Spleen (tissue), 11 donors: ENCODE measurements at regions not wholly inside any gene's neighbourhood (a gene's known extent, or its start where the extent isn't known, plus 50 kb on each side); places are given as distances from the start of the nearest gene placed in this dataset.

ENCODE experiments used
- DNase-seq: peaks from one replicate; pipeline ENCODE4 v3.0.0-alpha.2; 2020
- H3K27ac ChIP-seq, 8 donors: fragments of 200-600 bp; sonication (generic) in 7 of 8; 1 replicate in 4 of 8; 2 replicates in 4 of 8; pipeline versions ENCODE4 v1.5.0 to v1.8.0; 2016 to 2021; ENCODE audit warnings: inconsistent platforms in 4 of 8, mild to moderate bottlenecking in 4 of 8, moderate library complexity in 1 of 8
- H3K27me3 ChIP-seq, 7 donors: fragments of 200-600 bp; sonication (generic) in 6 of 7; replicated peaks in 1 of 7; 1 replicate in 4 of 7; 2 replicates in 3 of 7; pipeline versions ENCODE4 v1.5.0 to v1.8.0; 2016 to 2021; ENCODE audit warnings: inconsistent platforms in 3 of 7, mild to moderate bottlenecking in 1 of 7
- H3K36me3 ChIP-seq, 6 donors: fragments of 200-600 bp; sonication (generic) in 5 of 6; 1 replicate in 4 of 6; 2 replicates in 2 of 6; pipeline versions ENCODE4 v1.5.0 to v1.8.0; 2016 to 2021; ENCODE audit warnings: inconsistent platforms in 2 of 6
- H3K4me1 ChIP-seq, 6 donors: fragments of 200-600 bp; sonication (generic) in 5 of 6; 1 replicate in 3 of 6; 2 replicates in 3 of 6; pipeline versions ENCODE4 v1.5.0 to v1.8.0; 2016 to 2021; ENCODE audit warnings: inconsistent platforms in 3 of 6
- H3K4me3 ChIP-seq, 8 donors: fragments of 200-600 bp; sonication (generic) in 7 of 8; 1 replicate in 4 of 8; 2 replicates in 4 of 8; pipeline versions ENCODE4 v1.5.0 to v1.8.0; 2016 to 2021; ENCODE audit warnings: inconsistent platforms in 4 of 8, mild to moderate bottlenecking in 4 of 8, moderate library complexity in 2 of 8
- H3K9me3 ChIP-seq, 8 donors: fragments of 200-600 bp; sonication (generic) in 7 of 8; 1 replicate in 4 of 8; 2 replicates in 4 of 8; pipeline versions ENCODE4 v1.5.0 to v1.8.0; 2016 to 2021; ENCODE audit warnings: inconsistent platforms in 4 of 8
- POLR2A ChIP-seq, 3 donors: fragments of 450-650 bp; IDR thresholded peaks; one replicate each; pipeline ENCODE4 v1.5.1; 2017; ENCODE audit warnings: antibody characterized with exemption in 3 of 3, mild to moderate bottlenecking in 1 of 3
- POLR2AphosphoS5 ChIP-seq, 3 donors: sonication (generic); formaldehyde crosslinking; IDR thresholded peaks; one replicate each; pipeline ENCODE4 v1.5.1; 2017; ENCODE audit warnings: antibody characterized with exemption in 3 of 3
- WGBS, 5 donors: extraction: QIAGEN DNeasy Blood & Tissue Kit in 3 of 5; methylation state at CpG; one replicate each; pipeline versions ENCODE4 v1.1.5 to v1.1.7; 2013 to 2018; 5-methylcytosine and 5-hydroxymethylcytosine counted together
- intact Hi-C: fragments of 100-400 bp; cut with DNase I; formaldehyde crosslinking; loops from one replicate; pipeline ENCODE4 v1.15.0; 2023; ENCODE audit warnings: low total_unique reads
- TF ChIP-seq, protein P1 (sequence below), 11 experiments: fragments of 200-600 bp in 7 of 11; fragments of 450-650 bp in 4 of 11; sonication (generic) in 4 of 11; IDR thresholded peaks in 8 of 11; conservative IDR thresholded peaks in 3 of 11; 1 replicate in 7 of 11; 2 replicates in 4 of 11; pipeline versions ENCODE4 v1.4.0 to v1.8.0; 2016 to 2021; ENCODE audit warnings: antibody characterized with exemption in 11 of 11, inconsistent platforms in 4 of 11, mild to moderate bottlenecking in 1 of 11
- donor health status: healthy with polysubstance abuse.
- donor health status: DM: no; HTN: no; CAD: no; lungs with moderate emphysema.
- donor health status: DM: no; HTN: no; CAD: no.
- donor health status: Bipolar disorder and iron deficiency.
- donor health status: healthy.
- donor health status: DM: no; HTN: no; CAD: no.
- donor health status: DM: yes; HTN: yes; CAD: no.

DNA sequence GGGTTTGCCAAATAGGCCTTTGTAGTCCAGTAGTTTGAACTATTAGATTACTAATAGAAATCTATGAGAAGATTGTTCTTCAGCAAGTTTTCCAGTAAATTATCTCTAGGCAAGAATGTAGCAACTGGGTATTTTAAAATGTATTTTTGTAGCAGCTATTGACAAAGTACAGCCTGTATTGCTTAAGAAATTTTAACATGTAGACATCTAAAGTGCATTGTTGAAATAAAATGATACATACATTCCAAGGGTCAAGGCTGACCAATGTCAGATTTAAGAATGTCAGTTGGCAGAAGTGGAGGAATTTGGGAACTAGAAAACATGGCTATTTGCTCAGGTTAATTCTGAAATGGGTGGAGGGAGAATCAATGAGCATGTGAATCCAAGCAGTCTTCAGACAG is 57.5 kb upstream of the ZSWIM6 start:
- Histone ChIP-seq H3K27ac (peak overlapping the region in 4 of 8 donors; percentile 78 to 85 (median 83)), H3K9me3 (no peaks in the 10 kb centered on the region), H3K36me3 (no peaks in the 10 kb centered on the region), H3K4me3 (no peak overlapping the region), H3K4me1 (peaks cover 0 to 50% (median 28%) of the 10 kb centered on the region in 6 donors), H3K27me3 (no peaks in the 10 kb centered on the region)
- intact Hi-C loops: no loop called here
- DNase-seq: no peak
- TF ChIP-seq POLR2A (IDR thresholded peaks at IDR 0.05): no peak
- TF ChIP-seq POLR2AphosphoS5 (IDR thresholded peaks at IDR 0.05): no peak
- TF ChIP-seq, protein P1, sequence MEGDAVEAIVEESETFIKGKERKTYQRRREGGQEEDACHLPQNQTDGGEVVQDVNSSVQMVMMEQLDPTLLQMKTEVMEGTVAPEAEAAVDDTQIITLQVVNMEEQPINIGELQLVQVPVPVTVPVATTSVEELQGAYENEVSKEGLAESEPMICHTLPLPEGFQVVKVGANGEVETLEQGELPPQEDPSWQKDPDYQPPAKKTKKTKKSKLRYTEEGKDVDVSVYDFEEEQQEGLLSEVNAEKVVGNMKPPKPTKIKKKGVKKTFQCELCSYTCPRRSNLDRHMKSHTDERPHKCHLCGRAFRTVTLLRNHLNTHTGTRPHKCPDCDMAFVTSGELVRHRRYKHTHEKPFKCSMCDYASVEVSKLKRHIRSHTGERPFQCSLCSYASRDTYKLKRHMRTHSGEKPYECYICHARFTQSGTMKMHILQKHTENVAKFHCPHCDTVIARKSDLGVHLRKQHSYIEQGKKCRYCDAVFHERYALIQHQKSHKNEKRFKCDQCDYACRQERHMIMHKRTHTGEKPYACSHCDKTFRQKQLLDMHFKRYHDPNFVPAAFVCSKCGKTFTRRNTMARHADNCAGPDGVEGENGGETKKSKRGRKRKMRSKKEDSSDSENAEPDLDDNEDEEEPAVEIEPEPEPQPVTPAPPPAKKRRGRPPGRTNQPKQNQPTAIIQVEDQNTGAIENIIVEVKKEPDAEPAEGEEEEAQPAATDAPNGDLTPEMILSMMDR (IDR thresholded peaks at IDR 0.05 in 8 of 11, conservative IDR thresholded peaks at IDR 0.05 in 3 of 11): no peak

- H3K27ac ChIP-seq: peak overlapping the region in 7 of 8 donors; percentile 36 to 85 (median 78)
These were observed 56.2 kb upstream of the ZSWIM6 start for GRCh38 chr5:61275841-61276240.

DNA sequence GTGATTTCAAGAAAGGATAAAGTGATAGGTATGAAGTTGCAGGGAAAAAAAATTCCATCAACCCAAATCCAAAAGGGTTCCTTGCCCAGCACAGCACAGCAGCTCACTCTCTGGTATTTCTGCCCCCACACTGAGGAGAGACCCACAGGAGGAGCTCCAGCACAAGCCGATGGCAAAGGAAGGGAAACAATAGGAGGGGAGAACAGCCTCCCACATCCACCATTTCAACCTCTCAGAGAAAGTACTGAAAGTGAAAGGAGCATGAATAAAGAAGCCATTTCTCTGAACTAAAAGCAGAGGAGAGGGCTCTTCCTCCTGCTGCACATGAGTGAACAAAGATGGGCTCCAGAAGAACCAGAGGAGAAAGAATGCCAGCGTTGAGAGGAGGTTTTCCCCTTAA is 54.9 kb upstream of the ZSWIM6 start:
- Histone ChIP-seq H3K27ac (peak overlapping the region in 7 of 8 donors; percentile 1 to 85 (median 78)), H3K9me3 (no peaks in the 10 kb centered on the region), H3K27me3 (no peaks in the 10 kb centered on the region), H3K4me3 (peak overlapping the region in 1 of 8 donors; percentile 27), H3K4me1 (peaks cover 5 to 64% (median 28%) of the 10 kb centered on the region in 6 donors), H3K36me3 (no peaks in the 10 kb centered on the region)
- WGBS, 5 donors: 26 to 36% (median 30%) methylated on average over 2 of the region's 2 CpGs
- intact Hi-C loops: no loop called here
- TF ChIP-seq POLR2AphosphoS5 (IDR thresholded peaks at IDR 0.05): no peak
- TF ChIP-seq, protein P1 (IDR thresholded peaks at IDR 0.05 in 8 of 11, conservative IDR thresholded peaks at IDR 0.05 in 3 of 11): no peak
- no peak for TF ChIP-seq POLR2A (IDR thresholded peaks at IDR 0.05)
- DNase-seq: no peak

More at GRCh38 chr5:61275841-61276240, 56.2 kb upstream of the ZSWIM6 start:
- H3K9me3 ChIP-seq: no peaks in the 10 kb centered on the region
- H3K4me3 ChIP-seq: peak overlapping the region in 1 of 8 donors; percentile 3
- H3K36me3 ChIP-seq: no peaks in the 10 kb centered on the region
- H3K27me3 ChIP-seq: no peaks in the 10 kb centered on the region
- intact Hi-C loops: no loop called here
- peak; percentile 90 for DNase-seq
- 12 to 45% (median 24%) methylated on average over 8 of the region's 8 CpGs for WGBS, 5 donors
- H3K4me1 ChIP-seq: peaks cover 4 to 61% (median 28%) of the 10 kb centered on the region in 6 donors
- peak; percentile 21 to 86 (median 71) for TF ChIP-seq POLR2AphosphoS5 (IDR thresholded peaks at IDR 0.05)
- TF ChIP-seq POLR2A (IDR thresholded peaks at IDR 0.05): no peak

- 90 to 98% (median 93%) methylated on average over 8 of the region's 8 CpGs for WGBS, 5 donors
- no peak for DNase-seq
- Histone ChIP-seq H3K27me3 (no peaks in the 10 kb centered on the region), H3K27ac (peak overlapping the region in 4 of 8 donors; percentile 65 to 85 (median 83)), H3K36me3 (no peaks in the 10 kb centered on the region), H3K4me1 (peaks cover 5 to 64% (median 28%) of the 10 kb centered on the region in 6 donors), H3K9me3 (no peaks in the 10 kb centered on the region), H3K4me3 (no peak overlapping the region)
- intact Hi-C loops: no loop called here
- TF ChIP-seq POLR2A (IDR thresholded peaks at IDR 0.05) (no peak), POLR2AphosphoS5 (IDR thresholded peaks at IDR 0.05) (no peak)
- TF ChIP-seq, protein P1 (IDR thresholded peaks at IDR 0.05 in 8 of 11, conservative IDR thresholded peaks at IDR 0.05 in 3 of 11): no peak
These were observed 54.3 kb upstream of the ZSWIM6 start for GRCh38 chr5:61277781-61278180.

DNA sequence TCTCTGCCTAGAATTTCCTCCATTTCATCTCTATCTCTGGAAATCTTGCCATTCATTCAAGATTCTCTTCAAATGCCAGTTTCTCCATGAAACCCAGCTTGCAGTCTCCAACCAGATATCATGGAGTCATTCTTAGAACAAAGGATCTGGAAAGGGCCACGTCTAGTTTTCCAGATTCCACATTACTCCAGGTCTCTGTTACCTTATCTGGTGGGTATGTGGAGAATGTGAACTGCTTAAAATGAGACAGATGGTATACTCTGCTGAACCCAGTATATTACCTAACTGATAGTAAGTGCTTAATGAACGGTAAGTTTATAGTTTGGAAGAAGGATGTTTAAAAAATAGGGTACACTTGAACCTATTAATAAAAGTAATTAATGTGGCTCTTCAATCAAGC is 52.3 kb upstream of the ZSWIM6 start:
- TF ChIP-seq POLR2AphosphoS5 (IDR thresholded peaks at IDR 0.05): no peak
- TF ChIP-seq, protein P1 (IDR thresholded peaks at IDR 0.05 in 8 of 11, conservative IDR thresholded peaks at IDR 0.05 in 3 of 11): no peak
- no peak for TF ChIP-seq POLR2A (IDR thresholded peaks at IDR 0.05)
- intact Hi-C loops: no loop called here
- WGBS, 5 donors: 63 to 94% (median 87%) methylated on average over 2 of the region's 2 CpGs
- peaks cover 5 to 49% (median 24%) of the 10 kb centered on the region in 6 donors for H3K4me1 ChIP-seq
- no peak for DNase-seq
- no peaks in the 10 kb centered on the region for H3K9me3 ChIP-seq
- no peaks in the 10 kb centered on the region for H3K27me3 ChIP-seq
- no peak overlapping the region for H3K27ac ChIP-seq
- no peak overlapping the region for H3K4me3 ChIP-seq
- H3K36me3 ChIP-seq: no peaks in the 10 kb centered on the region
